HEK293T (cell line): ENCODE measurements at regions not wholly inside any gene's neighbourhood (a gene's known extent, or its start where the extent isn't known, plus 50 kb on each side); places are given as distances from the start of the nearest gene placed in this dataset.

Source experiments
- FOXK2 ChIP-seq: fragments of 450-650 bp; IDR thresholded peaks from 2 replicates; pipeline ENCODE4 v1.6.1; 2016; ENCODE audit warnings: mild to moderate bottlenecking
- L3MBTL2 ChIP-seq: fragments of 450-650 bp; conservative IDR thresholded peaks from 2 replicates; pipeline ENCODE4 v1.6.1; 2016; ENCODE audit warnings: mild to moderate bottlenecking
- NFRKB ChIP-seq: fragments of 450-650 bp; IDR thresholded peaks from 2 replicates; pipeline ENCODE4 v1.6.1; 2016; ENCODE audit warnings: mild to moderate bottlenecking, moderate library complexity
- SP1 ChIP-seq: fragments of 450-650 bp; IDR thresholded peaks from 2 replicates; pipeline ENCODE4 v1.6.1; 2017

DNA sequence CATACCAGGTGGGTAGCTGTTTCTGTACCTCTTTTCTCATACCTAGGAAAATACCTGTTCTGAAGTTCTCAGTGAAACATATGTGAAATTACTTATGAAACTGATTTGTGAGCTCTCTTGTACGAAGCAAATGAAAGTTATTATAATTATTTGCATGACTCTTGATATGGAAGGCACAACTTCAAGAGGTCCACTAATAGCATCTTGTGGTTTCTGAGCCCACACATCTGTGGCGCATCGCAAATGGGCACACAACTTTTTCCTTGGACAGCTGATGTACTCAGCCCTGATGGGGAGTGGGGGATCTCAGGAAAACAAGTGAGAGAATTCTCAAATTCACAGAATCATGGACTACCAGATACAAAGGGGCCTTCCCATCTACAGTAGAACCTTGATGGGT lies 432.3 kb downstream of the CD83 start:
- TF ChIP-seq FOXK2: no peak
- no peak for TF ChIP-seq L3MBTL2
- no peak for TF ChIP-seq NFRKB
- no peak for TF ChIP-seq SP1
